ENCODE measurements at regions not wholly inside any gene's neighbourhood (a gene's known extent, or its start where the extent isn't known, plus 50 kb on each side); places are given as distances from the start of the nearest gene placed in this dataset.

DNA sequence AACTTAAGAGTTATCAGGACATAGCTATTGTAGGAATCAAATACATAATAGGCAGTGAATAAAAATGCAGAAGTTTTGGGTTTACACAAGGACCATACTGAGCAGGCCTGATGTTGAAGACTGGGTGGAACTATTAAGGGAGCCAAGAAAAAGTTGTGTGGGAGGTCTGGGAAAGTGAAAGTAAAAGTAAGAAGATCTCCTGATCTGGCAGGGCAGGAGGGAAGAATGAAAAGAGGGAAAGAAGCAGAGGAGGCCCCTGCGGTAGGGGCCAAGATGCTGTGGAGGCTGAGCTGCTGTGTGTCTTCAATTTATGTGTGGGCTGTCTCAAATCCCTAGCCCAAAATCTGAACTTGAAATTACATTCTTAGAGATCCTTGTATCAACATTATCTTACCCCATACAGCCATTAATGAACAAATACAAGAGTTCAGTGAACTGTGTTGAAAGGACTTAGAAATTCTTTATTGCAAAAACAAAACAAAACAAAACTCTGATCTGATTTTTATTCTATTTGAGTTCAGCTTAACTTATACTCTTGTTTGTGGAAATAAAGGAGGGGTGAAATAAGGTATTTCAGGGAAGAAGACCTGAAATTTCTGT, 1183.8 kb downstream of the HACE1 start:
- Histone ChIP-seq H3K79me1 (replicated peaks; ENCODE audit: low read length, poor library complexity, severe bottlenecking) (no peaks in the 10 kb centered on the region), H2AK5ac (ENCODE audit: low read length, severe bottlenecking) (no peak overlapping the region), H2AFZ (ENCODE audit: low read depth, low read length) (no peak overlapping the region), H3K4me3 (ENCODE audit: insufficient read depth in 1 of 2, low read depth in 1 of 2, low read length in 2 of 2) (peak overlapping the region in 1 of 2 experiments; percentile 38), H3K9ac (ENCODE audit: low read length) (peak overlapping the region; percentile 73), H3K4ac (ENCODE audit: low read depth in 1 of 2, low read length in 2 of 2) (no peak overlapping the region), H3K27ac (ENCODE audit: low read length, poor library complexity, severe bottlenecking) (no peak overlapping the region), H3K14ac (ENCODE audit: low read length in 2 of 2) (no peak overlapping the region), H3K23ac (ENCODE audit: low read length in 2 of 2) (no peak overlapping the region), H2BK5ac (ENCODE audit: low read depth, low read length, poor library complexity, severe bottlenecking) (no peak overlapping the region), H4K8ac (ENCODE audit: low read length) (peak overlapping the region; percentile 67), H3K27me3 (ENCODE audit: control insufficient read depth in 1 of 2, insufficient read depth in 1 of 2, low read length in 2 of 2) (no peaks in the 10 kb centered on the region), H2BK15ac (ENCODE audit: low read depth, poor library complexity, severe bottlenecking) (no peak overlapping the region), H3K18ac (ENCODE audit: low read depth in 1 of 2, low read length in 2 of 2) (no peak overlapping the region), H4K91ac (ENCODE audit: low read length) (no peak overlapping the region), H3K4me2 (ENCODE audit: low read length, poor library complexity, severe bottlenecking) (peak overlapping the region; percentile 41), H3K9me3 (ENCODE audit: control insufficient read depth, low read length) (no peaks in the 10 kb centered on the region), H2BK12ac (ENCODE audit: low read length in 2 of 2) (no peak overlapping the region), H2BK120ac (ENCODE audit: low read depth, low read length) (no peak overlapping the region), H3K36me3 (ENCODE audit: control insufficient read depth in 1 of 2, insufficient read depth in 2 of 2, low read depth in 1 of 2, low read length in 2 of 2) (no peaks in the 10 kb centered on the region), H3K4me1 (ENCODE audit: control insufficient read depth, insufficient read depth, low read depth, low read length) (peaks cover 2% of the 10 kb centered on the region)
- peak; percentile 65 for DNase-seq
- 100% methylated on average over 1 of the region's 1 CpG for WGBS

- Histone ChIP-seq H4K91ac (ENCODE audit: low read length) (no peak overlapping the region), H3K9me3 (ENCODE audit: control insufficient read depth, low read length) (no peaks in the 10 kb centered on the region), H4K8ac (ENCODE audit: low read length) (no peak overlapping the region), H3K23ac (ENCODE audit: low read length in 2 of 2) (no peak overlapping the region), H2BK15ac (ENCODE audit: low read depth, poor library complexity, severe bottlenecking) (no peak overlapping the region), H3K79me1 (replicated peaks; ENCODE audit: low read length, poor library complexity, severe bottlenecking) (no peaks in the 10 kb centered on the region), H3K14ac (ENCODE audit: low read length in 2 of 2) (no peak overlapping the region), H3K18ac (ENCODE audit: low read depth in 1 of 2, low read length in 2 of 2) (no peak overlapping the region), H2AFZ (ENCODE audit: low read depth, low read length) (no peak overlapping the region), H2BK5ac (ENCODE audit: low read depth, low read length, poor library complexity, severe bottlenecking) (no peak overlapping the region), H2AK5ac (ENCODE audit: low read length, severe bottlenecking) (no peak overlapping the region), H3K4ac (ENCODE audit: low read depth in 1 of 2, low read length in 2 of 2) (no peak overlapping the region), H3K4me3 (ENCODE audit: insufficient read depth in 1 of 2, low read depth in 1 of 2, low read length in 2 of 2) (no peak overlapping the region), H2BK12ac (ENCODE audit: low read length in 2 of 2) (no peak overlapping the region), H3K4me2 (ENCODE audit: low read length, poor library complexity, severe bottlenecking) (no peak overlapping the region), H3K27me3 (ENCODE audit: control insufficient read depth in 1 of 2, insufficient read depth in 1 of 2, low read length in 2 of 2) (no peaks in the 10 kb centered on the region), H3K9ac (ENCODE audit: low read length) (no peak overlapping the region), H3K27ac (ENCODE audit: low read length, poor library complexity, severe bottlenecking) (no peak overlapping the region), H3K4me1 (ENCODE audit: control insufficient read depth, insufficient read depth, low read depth, low read length) (peaks cover 2% of the 10 kb centered on the region), H2BK120ac (ENCODE audit: low read depth, low read length) (no peak overlapping the region), H3K36me3 (ENCODE audit: control insufficient read depth in 1 of 2, insufficient read depth in 2 of 2, low read depth in 1 of 2, low read length in 2 of 2) (no peaks in the 10 kb centered on the region)
- no peak for DNase-seq
These were observed 1184.9 kb downstream of the HACE1 start for GRCh38 chr6:103674790-103675189.

- no peak overlapping the region for H2AK5ac ChIP-seq (ENCODE audit: low read length, severe bottlenecking)
- no peak overlapping the region for H3K27ac ChIP-seq (ENCODE audit: low read length, poor library complexity, severe bottlenecking)
- H3K9me3 ChIP-seq (ENCODE audit: control insufficient read depth, low read length), result no peaks in the 10 kb centered on the region
- no peak overlapping the region for H3K4me2 ChIP-seq (ENCODE audit: low read length, poor library complexity, severe bottlenecking)
- H2BK120ac ChIP-seq (ENCODE audit: low read depth, low read length), result no peak overlapping the region
- no peak overlapping the region for H2BK15ac ChIP-seq (ENCODE audit: low read depth, poor library complexity, severe bottlenecking)
- no peak overlapping the region for H4K8ac ChIP-seq (ENCODE audit: low read length)
- no peak overlapping the region for H3K14ac ChIP-seq (ENCODE audit: low read length in 2 of 2)
- peak; percentile 57 for DNase-seq
- no peak overlapping the region for H2AFZ ChIP-seq (ENCODE audit: low read depth, low read length)
- no peaks in the 10 kb centered on the region for H3K36me3 ChIP-seq (ENCODE audit: control insufficient read depth in 1 of 2, insufficient read depth in 2 of 2, low read depth in 1 of 2, low read length in 2 of 2)
- no peak overlapping the region for H2BK5ac ChIP-seq (ENCODE audit: low read depth, low read length, poor library complexity, severe bottlenecking)
- no peaks in the 10 kb centered on the region for H3K27me3 ChIP-seq (ENCODE audit: control insufficient read depth in 1 of 2, insufficient read depth in 1 of 2, low read length in 2 of 2)
- no peak overlapping the region for H3K4me3 ChIP-seq (ENCODE audit: insufficient read depth in 1 of 2, low read depth in 1 of 2, low read length in 2 of 2)
- no peak overlapping the region for H3K23ac ChIP-seq (ENCODE audit: low read length in 2 of 2)
- H3K79me1 ChIP-seq (replicated peaks; ENCODE audit: low read length, poor library complexity, severe bottlenecking), result no peaks in the 10 kb centered on the region
- H4K91ac ChIP-seq (ENCODE audit: low read length), result no peak overlapping the region
- H3K9ac ChIP-seq (ENCODE audit: low read length), result no peak overlapping the region
- H3K18ac ChIP-seq (ENCODE audit: low read depth in 1 of 2, low read length in 2 of 2), result no peak overlapping the region
- H2BK12ac ChIP-seq (ENCODE audit: low read length in 2 of 2), result no peak overlapping the region
- no CpG with 5 or more reads among the region's 1 CpG for WGBS
- H3K4ac ChIP-seq (ENCODE audit: low read depth in 1 of 2, low read length in 2 of 2), result no peak overlapping the region
- H3K4me1 ChIP-seq (ENCODE audit: control insufficient read depth, insufficient read depth, low read depth, low read length), result no peaks in the 10 kb centered on the region
These were observed 1187.5 kb downstream of the HACE1 start for GRCh38 chr6:103672169-103672568.

- H3K4ac ChIP-seq (ENCODE audit: low read depth in 1 of 2, low read length in 2 of 2), result no peak overlapping the region
- H3K18ac ChIP-seq (ENCODE audit: low read depth in 1 of 2, low read length in 2 of 2), result no peak overlapping the region
- H3K4me2 ChIP-seq (ENCODE audit: low read length, poor library complexity, severe bottlenecking), result no peak overlapping the region
- no peak overlapping the region for H2BK15ac ChIP-seq (ENCODE audit: low read depth, poor library complexity, severe bottlenecking)
- H3K14ac ChIP-seq (ENCODE audit: low read length in 2 of 2), result no peak overlapping the region
- no peak overlapping the region for H2BK5ac ChIP-seq (ENCODE audit: low read depth, low read length, poor library complexity, severe bottlenecking)
- no peak overlapping the region for H3K4me3 ChIP-seq (ENCODE audit: insufficient read depth in 1 of 2, low read depth in 1 of 2, low read length in 2 of 2)
- no peaks in the 10 kb centered on the region for H3K4me1 ChIP-seq (ENCODE audit: control insufficient read depth, insufficient read depth, low read depth, low read length)
- H2BK12ac ChIP-seq (ENCODE audit: low read length in 2 of 2), result no peak overlapping the region
- H2BK120ac ChIP-seq (ENCODE audit: low read depth, low read length), result no peak overlapping the region
- H3K9me3 ChIP-seq (ENCODE audit: control insufficient read depth, low read length), result no peaks in the 10 kb centered on the region
- no peaks in the 10 kb centered on the region for H3K27me3 ChIP-seq (ENCODE audit: control insufficient read depth in 1 of 2, insufficient read depth in 1 of 2, low read length in 2 of 2)
- WGBS, result 83% methylated on average over 1 of the region's 1 CpG
- no peak overlapping the region for H3K23ac ChIP-seq (ENCODE audit: low read length in 2 of 2)
- H3K36me3 ChIP-seq (ENCODE audit: control insufficient read depth in 1 of 2, insufficient read depth in 2 of 2, low read depth in 1 of 2, low read length in 2 of 2), result no peaks in the 10 kb centered on the region
- H3K9ac ChIP-seq (ENCODE audit: low read length), result no peak overlapping the region
- H2AK5ac ChIP-seq (ENCODE audit: low read length, severe bottlenecking), result no peak overlapping the region
- H3K27ac ChIP-seq (ENCODE audit: low read length, poor library complexity, severe bottlenecking), result no peak overlapping the region
- DNase-seq, result no peak
- H3K79me1 ChIP-seq (replicated peaks; ENCODE audit: low read length, poor library complexity, severe bottlenecking), result no peaks in the 10 kb centered on the region
- H2AFZ ChIP-seq (ENCODE audit: low read depth, low read length), result no peak overlapping the region
- no peak overlapping the region for H4K8ac ChIP-seq (ENCODE audit: low read length)
- no peak overlapping the region for H4K91ac ChIP-seq (ENCODE audit: low read length)
These were observed 1230.1 kb downstream of the HACE1 start for GRCh38 chr6:103629613-103630012.

All from mesenchymal stem cell (in vitro differentiated cells and primary cell).